ENCODE measurements at regions not wholly inside any gene's neighbourhood (a gene's known extent, or its start where the extent isn't known, plus 50 kb on each side); places are given as distances from the start of the nearest gene placed in this dataset.
A peak's percentile ranks its signal among the peaks of the same experiment; 100 is the strongest.

- H3K27me3 ChIP-seq: no peaks in the 10 kb centered on the region
- H3K36me3 ChIP-seq: no peaks in the 10 kb centered on the region
- ATAC-seq: no peak
- intact Hi-C loops (cut with DNase I; ENCODE audit: low total_unique reads) (no loop called here), in situ Hi-C loops (cut with MboI; ENCODE audit: low sequenced_read_pairs in 4 of 4) (no loop called here)
- H3K4me3 ChIP-seq: no peak overlapping the region
- no peak overlapping the region for H3K27ac ChIP-seq
- TF ChIP-seq CTCF (IDR thresholded peaks at IDR 0.05 in 4 of 5, conservative IDR thresholded peaks at IDR 0.05 in 1 of 5) (no peak), POLR2A (IDR thresholded peaks at IDR 0.05) (no peak)
- DNase-seq: no peak
- H3K4me1 ChIP-seq: no peaks in the 10 kb centered on the region
- H3K9me3 ChIP-seq: no peaks in the 10 kb centered on the region
Observed at GRCh38 chr15:97623091-97623661, 337.3 kb upstream of the ARRDC4 start.

GRCh38 chr15:97627634-97628033 lies 332.9 kb upstream of the ARRDC4 start:
- H3K36me3 ChIP-seq: no peaks in the 10 kb centered on the region
- TF ChIP-seq CTCF (IDR thresholded peaks at IDR 0.05 in 4 of 5, conservative IDR thresholded peaks at IDR 0.05 in 1 of 5) (no peak), POLR2A (IDR thresholded peaks at IDR 0.05) (no peak)
- no peak overlapping the region for H3K27ac ChIP-seq
- intact Hi-C loops (cut with DNase I; ENCODE audit: low total_unique reads) (no loop called here), in situ Hi-C loops (cut with MboI; ENCODE audit: low sequenced_read_pairs in 4 of 4) (no loop called here)
- DNase-seq (no peak), ATAC-seq (no peak)
- no peaks in the 10 kb centered on the region for H3K9me3 ChIP-seq
- no peak overlapping the region for H3K4me3 ChIP-seq
- H3K27me3 ChIP-seq: no peaks in the 10 kb centered on the region
- no peaks in the 10 kb centered on the region for H3K4me1 ChIP-seq

- in situ Hi-C loops (cut with MboI; ENCODE audit: low sequenced_read_pairs in 4 of 4): no loop called here
- H3K4me1 ChIP-seq: peaks cover 5 to 21% of the 10 kb centered on the region in 2 donors
Observed at GRCh38 chr15:97645758-97646157, 314.7 kb upstream of the ARRDC4 start.

GRCh38 chr15:97648728-97649127 lies 311.8 kb upstream of the ARRDC4 start:
- in situ Hi-C loops (cut with MboI; ENCODE audit: low sequenced_read_pairs in 4 of 4): no loop called here
- peak overlapping the region in 1 of 4 donors; percentile 22 for H3K27ac ChIP-seq

More at GRCh38 chr15:97645758-97646157, 314.7 kb upstream of the ARRDC4 start:
- DNase-seq (no peak), ATAC-seq (no peak)
- Histone ChIP-seq H3K27me3 (no peaks in the 10 kb centered on the region), H3K4me3 (no peak overlapping the region), H3K36me3 (no peaks in the 10 kb centered on the region), H3K27ac (no peak overlapping the region), H3K9me3 (no peaks in the 10 kb centered on the region)
- TF ChIP-seq CTCF (IDR thresholded peaks at IDR 0.05 in 4 of 5, conservative IDR thresholded peaks at IDR 0.05 in 1 of 5) (no peak), POLR2A (IDR thresholded peaks at IDR 0.05) (no peak)
- intact Hi-C loops (cut with DNase I; ENCODE audit: low total_unique reads): no loop called here

More at GRCh38 chr15:97648728-97649127, 311.8 kb upstream of the ARRDC4 start:
- intact Hi-C loops (cut with DNase I; ENCODE audit: low total_unique reads): no loop called here
- H3K4me1 ChIP-seq: peaks cover 9 to 21% of the 10 kb centered on the region in 2 donors
- H3K36me3 ChIP-seq: no peaks in the 10 kb centered on the region
- no peaks in the 10 kb centered on the region for H3K9me3 ChIP-seq
- H3K4me3 ChIP-seq: no peak overlapping the region
- peak in 1 of 2 donors; percentile 68 for ATAC-seq
- no peak for TF ChIP-seq POLR2A (IDR thresholded peaks at IDR 0.05)
- no peak for TF ChIP-seq CTCF (IDR thresholded peaks at IDR 0.05 in 4 of 5, conservative IDR thresholded peaks at IDR 0.05 in 1 of 5)
- no peaks in the 10 kb centered on the region for H3K27me3 ChIP-seq
- DNase-seq: no peak

Data from gastrocnemius medialis (tissue), 4 donors.